GM10266 (cell line): ENCODE measurements at regions not wholly inside any gene's neighbourhood (a gene's known extent, or its start where the extent isn't known, plus 50 kb on each side); places are given as distances from the start of the nearest gene placed in this dataset.

Source experiments
- DNase-seq: peaks from one replicate; pipeline ENCODE4 v3.0.0; 2012; ENCODE audit errors: extremely low spot score
- CTCF ChIP-seq: IDR thresholded peaks from 2 replicates; pipeline ENCODE4 v1.5.1; 2012; ENCODE audit warnings: mild to moderate bottlenecking, low read depth; ENCODE audit not compliant: control insufficient read depth, insufficient read depth; ENCODE audit errors: missing control alignments

GRCh38 chr4:179536694-179537093 lies 2094.5 kb upstream of the AGA start:
- DNase-seq, result no peak
- no peak for TF ChIP-seq CTCF

GRCh38 chr4:179539641-179540040 lies 2097.4 kb upstream of the AGA start:
- no peak for DNase-seq
- no peak for TF ChIP-seq CTCF

GRCh38 chr4:179543771-179544170 lies 2101.5 kb upstream of the AGA start:
- DNase-seq, result no peak
- TF ChIP-seq CTCF, result no peak

- DNase-seq, result no peak
- no peak for TF ChIP-seq CTCF
Measured at GRCh38 chr4:179544496-179544895, 2102.3 kb upstream of the AGA start.

- DNase-seq, result no peak
- no peak for TF ChIP-seq CTCF
Measured at GRCh38 chr4:179552131-179552530, 2109.9 kb upstream of the AGA start.

- no peak for DNase-seq
- no peak for TF ChIP-seq CTCF
Measured at GRCh38 chr4:179563741-179564140, 2121.5 kb upstream of the AGA start.

- DNase-seq, result no peak
- TF ChIP-seq CTCF, result no peak
Measured at GRCh38 chr4:179569549-179569948, 2127.3 kb upstream of the AGA start.
